ENCODE measurements at regions not wholly inside any gene's neighbourhood (a gene's known extent, or its start where the extent isn't known, plus 50 kb on each side); places are given as distances from the start of the nearest gene placed in this dataset.
A peak's percentile ranks its signal among the peaks of the same experiment; 100 is the strongest.
"Not testable (repeated sequence)": the region's sequence is repeated elsewhere in the genome, so short reads cannot be mapped to it uniquely, and the experiment has no call there.

DNA sequence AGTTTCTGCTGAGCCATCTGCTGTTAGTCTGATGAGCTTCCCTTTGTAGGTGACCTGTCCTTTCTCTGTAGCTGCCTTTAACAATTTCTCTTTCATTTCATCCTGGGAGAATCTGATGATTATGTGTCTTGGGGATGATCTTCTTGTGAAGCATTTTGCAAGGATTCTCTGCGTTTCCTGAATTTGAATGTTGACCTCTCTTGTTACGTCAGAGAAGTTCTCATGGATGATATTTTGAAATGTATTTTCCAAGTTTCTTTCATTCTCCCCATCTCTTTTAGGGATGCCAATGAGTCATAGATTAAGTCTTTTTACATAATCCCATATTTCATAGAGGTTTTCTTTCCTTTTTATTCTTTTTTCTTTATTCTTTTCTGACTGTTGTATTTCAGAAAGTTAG is 184.2 kb upstream of the BET1 start:
- DNase-seq (ENCODE audit: low spot score) = no peak
- TF ChIP-seq, protein P1, sequence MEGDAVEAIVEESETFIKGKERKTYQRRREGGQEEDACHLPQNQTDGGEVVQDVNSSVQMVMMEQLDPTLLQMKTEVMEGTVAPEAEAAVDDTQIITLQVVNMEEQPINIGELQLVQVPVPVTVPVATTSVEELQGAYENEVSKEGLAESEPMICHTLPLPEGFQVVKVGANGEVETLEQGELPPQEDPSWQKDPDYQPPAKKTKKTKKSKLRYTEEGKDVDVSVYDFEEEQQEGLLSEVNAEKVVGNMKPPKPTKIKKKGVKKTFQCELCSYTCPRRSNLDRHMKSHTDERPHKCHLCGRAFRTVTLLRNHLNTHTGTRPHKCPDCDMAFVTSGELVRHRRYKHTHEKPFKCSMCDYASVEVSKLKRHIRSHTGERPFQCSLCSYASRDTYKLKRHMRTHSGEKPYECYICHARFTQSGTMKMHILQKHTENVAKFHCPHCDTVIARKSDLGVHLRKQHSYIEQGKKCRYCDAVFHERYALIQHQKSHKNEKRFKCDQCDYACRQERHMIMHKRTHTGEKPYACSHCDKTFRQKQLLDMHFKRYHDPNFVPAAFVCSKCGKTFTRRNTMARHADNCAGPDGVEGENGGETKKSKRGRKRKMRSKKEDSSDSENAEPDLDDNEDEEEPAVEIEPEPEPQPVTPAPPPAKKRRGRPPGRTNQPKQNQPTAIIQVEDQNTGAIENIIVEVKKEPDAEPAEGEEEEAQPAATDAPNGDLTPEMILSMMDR (IDR thresholded peaks at IDR 0.05) = no peak
- peaks cover 30% of the 10 kb centered on the region for H3K9me3 Mint-ChIP-seq (ENCODE audit: low read depth)
- H3K4me3 Mint-ChIP-seq (ENCODE audit: unreplicated experiment) = no peak overlapping the region
- peaks cover 1% of the 10 kb centered on the region for H3K36me3 Mint-ChIP-seq (ENCODE audit: low read depth)
- no peaks in the 10 kb centered on the region for H3K27me3 Mint-ChIP-seq (ENCODE audit: low read depth)
- H3K27ac Mint-ChIP-seq (ENCODE audit: unreplicated experiment) = no peak overlapping the region
- peaks cover 36% of the 10 kb centered on the region for H3K4me1 Mint-ChIP-seq (ENCODE audit: low read depth)

DNA sequence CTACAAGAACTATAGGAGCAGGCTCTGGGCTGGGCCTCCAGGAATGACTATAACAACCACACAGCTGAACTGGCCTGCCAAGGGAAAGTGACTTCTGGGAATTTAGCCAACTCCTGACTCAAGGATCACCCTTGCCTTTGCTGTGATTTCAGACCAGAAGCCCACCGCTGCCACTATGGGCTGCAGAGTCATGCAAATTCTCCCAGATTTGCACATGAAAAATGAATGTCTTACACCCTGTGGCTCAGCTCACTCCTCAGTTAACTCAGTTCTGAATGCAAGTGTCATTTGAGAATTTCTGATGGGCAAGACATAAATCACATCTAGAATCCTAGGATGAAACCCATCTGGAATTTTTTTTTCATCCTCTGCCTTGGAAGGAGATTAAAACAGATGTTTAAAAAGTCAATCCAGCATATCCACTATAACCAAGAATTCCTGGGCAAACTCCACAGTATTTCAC is 186.5 kb upstream of the BET1 start:
- Mint-ChIP-seq H3K4me3 (ENCODE audit: unreplicated experiment) (no peak overlapping the region), H3K27me3 (ENCODE audit: low read depth) (no peaks in the 10 kb centered on the region), H3K9me3 (ENCODE audit: low read depth) (peaks cover 30% of the 10 kb centered on the region), H3K36me3 (ENCODE audit: low read depth) (peaks cover 1% of the 10 kb centered on the region), H3K4me1 (ENCODE audit: low read depth) (peaks cover 24% of the 10 kb centered on the region), H3K27ac (ENCODE audit: unreplicated experiment) (peak overlapping the region; percentile 50)
- DNase-seq (ENCODE audit: low spot score) = no peak
- TF ChIP-seq, protein P1 (IDR thresholded peaks at IDR 0.05) = peak; percentile 11

DNA sequence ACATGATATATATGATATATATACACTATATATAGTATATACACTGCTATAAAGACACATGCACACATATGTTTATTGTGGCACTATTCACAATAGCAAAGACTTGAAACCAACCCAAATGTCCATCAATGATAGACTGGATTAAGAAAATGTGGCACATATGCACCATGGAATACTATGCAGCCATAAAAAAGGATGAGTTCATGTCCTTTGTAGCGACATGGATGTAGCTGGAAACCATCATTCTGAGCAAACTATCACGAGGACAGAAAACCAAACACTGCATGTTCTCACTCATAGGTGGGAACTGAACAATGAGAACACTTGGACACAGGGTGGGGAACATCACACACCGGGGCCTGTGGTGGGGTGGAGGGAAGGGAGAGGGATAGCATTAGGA is 190.3 kb upstream of the BET1 start:
- H3K27ac Mint-ChIP-seq (ENCODE audit: unreplicated experiment); H3K27me3 Mint-ChIP-seq (ENCODE audit: low read depth); H3K9me3 Mint-ChIP-seq (ENCODE audit: low read depth); DNase-seq (ENCODE audit: low spot score); H3K36me3 Mint-ChIP-seq (ENCODE audit: low read depth); H3K4me3 Mint-ChIP-seq (ENCODE audit: unreplicated experiment): not testable (repeated sequence)
- H3K4me1 Mint-ChIP-seq (ENCODE audit: low read depth) = peaks cover 19% of the 10 kb centered on the region

DNA sequence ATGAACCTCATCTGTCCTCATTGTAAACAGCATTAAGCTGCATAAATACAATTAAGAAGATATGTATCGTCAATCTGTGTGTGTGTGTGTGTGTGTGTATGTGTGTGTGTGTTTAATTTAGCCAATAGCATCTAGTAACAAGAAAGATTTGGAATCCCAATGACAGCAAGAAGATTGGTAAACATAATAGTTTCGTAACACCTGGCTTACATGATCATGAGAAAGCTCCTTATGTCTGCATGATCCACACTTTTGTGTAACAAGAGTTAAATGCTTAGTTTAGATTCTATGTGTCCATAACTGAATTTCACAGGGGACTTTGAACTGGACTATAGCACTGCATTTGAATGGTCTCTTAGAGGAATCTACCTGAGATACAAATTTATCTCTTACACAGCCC is 191.0 kb upstream of the BET1 start:
- TF ChIP-seq, protein P1 (IDR thresholded peaks at IDR 0.05) = no peak
- Mint-ChIP-seq H3K9me3 (ENCODE audit: low read depth) (peaks cover 8% of the 10 kb centered on the region), H3K36me3 (ENCODE audit: low read depth) (no peaks in the 10 kb centered on the region), H3K4me3 (ENCODE audit: unreplicated experiment) (no peak overlapping the region), H3K27me3 (ENCODE audit: low read depth) (no peaks in the 10 kb centered on the region), H3K4me1 (ENCODE audit: low read depth) (peaks cover 14% of the 10 kb centered on the region), H3K27ac (ENCODE audit: unreplicated experiment) (no peak overlapping the region)
- DNase-seq (ENCODE audit: low spot score) = no peak

DNA sequence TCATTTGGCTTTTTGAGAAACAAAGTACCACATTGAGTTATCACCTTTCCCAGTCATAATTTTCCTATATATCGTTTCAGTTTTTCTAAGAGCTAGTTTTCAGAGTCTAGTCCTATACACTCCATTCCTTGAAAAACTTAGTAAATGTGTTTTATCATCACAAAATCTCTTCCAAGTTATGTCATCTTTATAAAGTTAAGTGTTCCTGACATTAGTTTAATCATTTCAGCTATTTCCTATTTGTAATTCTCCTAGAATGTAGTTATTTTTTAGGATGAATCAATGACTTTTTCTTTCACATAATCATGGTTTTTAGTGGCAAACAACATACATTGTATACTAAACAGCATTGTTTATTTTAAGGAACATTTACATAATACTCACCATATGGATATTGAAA is 191.7 kb upstream of the BET1 start:
- no peak overlapping the region for H3K27ac Mint-ChIP-seq (ENCODE audit: unreplicated experiment)
- TF ChIP-seq, protein P1 (IDR thresholded peaks at IDR 0.05) = no peak

DNA sequence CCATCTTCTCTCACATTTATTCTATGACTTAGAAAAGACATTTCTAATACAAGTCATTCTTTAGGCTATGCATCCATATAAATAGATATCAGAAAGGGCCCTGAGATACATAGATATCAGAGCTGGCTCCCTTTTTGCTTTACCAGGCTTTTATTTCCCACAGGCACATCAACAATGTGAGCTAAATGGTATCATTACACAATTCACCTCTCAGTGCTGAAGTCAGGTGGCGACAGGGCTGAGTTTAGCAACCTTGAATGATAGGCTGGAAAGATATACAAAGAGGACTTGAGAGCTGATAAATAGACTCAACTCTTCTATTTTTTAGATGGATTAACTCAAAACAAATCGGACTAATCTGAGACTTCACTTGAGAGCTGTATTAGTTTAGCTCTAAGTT is 189.2 kb upstream of the COL1A2 start:
- Mint-ChIP-seq H3K4me3 (ENCODE audit: unreplicated experiment) (no peak overlapping the region), H3K4me1 (ENCODE audit: low read depth) (no peaks in the 10 kb centered on the region), H3K27me3 (ENCODE audit: low read depth) (no peaks in the 10 kb centered on the region), H3K27ac (ENCODE audit: unreplicated experiment) (no peak overlapping the region), H3K9me3 (ENCODE audit: low read depth) (peaks cover 6% of the 10 kb centered on the region), H3K36me3 (ENCODE audit: low read depth) (no peaks in the 10 kb centered on the region)
- no peak for DNase-seq (ENCODE audit: low spot score)
- TF ChIP-seq, protein P1 (IDR thresholded peaks at IDR 0.05) = no peak

More for the DNA sequence above, 191.7 kb upstream of the BET1 start:
- peaks cover 8% of the 10 kb centered on the region for H3K4me1 Mint-ChIP-seq (ENCODE audit: low read depth)
- H3K36me3 Mint-ChIP-seq (ENCODE audit: low read depth) = no peaks in the 10 kb centered on the region
- no peak for DNase-seq (ENCODE audit: low spot score)
- H3K9me3 Mint-ChIP-seq (ENCODE audit: low read depth) = peaks cover 8% of the 10 kb centered on the region
- H3K4me3 Mint-ChIP-seq (ENCODE audit: unreplicated experiment) = no peak overlapping the region
- no peaks in the 10 kb centered on the region for H3K27me3 Mint-ChIP-seq (ENCODE audit: low read depth)
